ENCODE measurements at regions not wholly inside any gene's neighbourhood (a gene's known extent, or its start where the extent isn't known, plus 50 kb on each side); places are given as distances from the start of the nearest gene placed in this dataset.
"Not testable (repeated sequence)": the region's sequence is repeated elsewhere in the genome, so short reads cannot be mapped to it uniquely, and the experiment has no call there.

GRCh38 chr1:178609015-178609414 lies 96.1 kb downstream of the TEX35 start:
- H3K4me3 ChIP-seq (ENCODE audit: low read length in 3 of 3) = no peak overlapping the region
- no peaks in the 10 kb centered on the region for H3K4me1 ChIP-seq (ENCODE audit: control insufficient read depth in 2 of 3, insufficient read depth in 2 of 3, low read depth in 1 of 3, low read length in 3 of 3)
- intact Hi-C loops (cut with DNase I) = no loop called here
- H3K27me3 ChIP-seq (ENCODE audit: control insufficient read depth, insufficient read depth, low read length) = no peaks in the 10 kb centered on the region
- no peaks in the 10 kb centered on the region for H3K36me3 ChIP-seq (ENCODE audit: control insufficient read depth in 2 of 3, insufficient read depth in 3 of 3, low read length in 3 of 3)
- H3K9ac ChIP-seq (ENCODE audit: low read length in 3 of 3) = no peak overlapping the region
- no peak for TF ChIP-seq CTCF (IDR thresholded peaks at IDR 0.05; ENCODE audit: borderline replicate concordance, extremely low read depth, insufficient read depth)
- no peak for FAIRE-seq
- H3K27ac ChIP-seq (ENCODE audit: low read depth in 2 of 2, low read length in 2 of 2) = no peak overlapping the region
- DNase-seq = no peak
- H3K9me3 ChIP-seq (ENCODE audit: control insufficient read depth in 2 of 3, insufficient read depth in 1 of 3, low read length in 3 of 3) = no peaks in the 10 kb centered on the region

- H3K27ac ChIP-seq (ENCODE audit: low read depth in 2 of 2, low read length in 2 of 2); H3K36me3 ChIP-seq (ENCODE audit: control insufficient read depth in 2 of 3, insufficient read depth in 3 of 3, low read length in 3 of 3); H3K27me3 ChIP-seq (ENCODE audit: control insufficient read depth, insufficient read depth, low read length); H3K4me3 ChIP-seq (ENCODE audit: low read length in 3 of 3); H3K9me3 ChIP-seq (ENCODE audit: control insufficient read depth in 2 of 3, insufficient read depth in 1 of 3, low read length in 3 of 3); H3K4me1 ChIP-seq (ENCODE audit: control insufficient read depth in 2 of 3, insufficient read depth in 2 of 3, low read depth in 1 of 3, low read length in 3 of 3); FAIRE-seq; DNase-seq; H3K9ac ChIP-seq (ENCODE audit: low read length in 3 of 3); intact Hi-C loops (cut with DNase I): not testable (repeated sequence)
These were observed 97.9 kb downstream of the TEX35 start for GRCh38 chr1:178610690-178611410.

- no peak for DNase-seq
- no peak overlapping the region for H3K9ac ChIP-seq (ENCODE audit: low read length in 3 of 3)
- H3K4me1 ChIP-seq (ENCODE audit: control insufficient read depth in 2 of 3, insufficient read depth in 2 of 3, low read depth in 1 of 3, low read length in 3 of 3) = no peaks in the 10 kb centered on the region
- no peak for FAIRE-seq
- intact Hi-C loops (cut with DNase I) = no loop called here
- H3K4me3 ChIP-seq (ENCODE audit: low read length in 3 of 3) = no peak overlapping the region
- H3K36me3 ChIP-seq (ENCODE audit: control insufficient read depth in 2 of 3, insufficient read depth in 3 of 3, low read length in 3 of 3) = no peaks in the 10 kb centered on the region
- H3K9me3 ChIP-seq (ENCODE audit: control insufficient read depth in 2 of 3, insufficient read depth in 1 of 3, low read length in 3 of 3) = no peaks in the 10 kb centered on the region
- no peak for TF ChIP-seq CTCF (IDR thresholded peaks at IDR 0.05; ENCODE audit: borderline replicate concordance, extremely low read depth, insufficient read depth)
- no peaks in the 10 kb centered on the region for H3K27me3 ChIP-seq (ENCODE audit: control insufficient read depth, insufficient read depth, low read length)
- H3K27ac ChIP-seq (ENCODE audit: low read depth in 2 of 2, low read length in 2 of 2) = no peak overlapping the region
These were observed 99.4 kb downstream of the TEX35 start for GRCh38 chr1:178612261-178612660.

- Histone ChIP-seq H3K36me3 (ENCODE audit: control insufficient read depth in 2 of 3, insufficient read depth in 3 of 3, low read length in 3 of 3) (no peaks in the 10 kb centered on the region), H3K9ac (ENCODE audit: low read length in 3 of 3) (no peak overlapping the region), H3K27me3 (ENCODE audit: control insufficient read depth, insufficient read depth, low read length) (no peaks in the 10 kb centered on the region), H3K9me3 (ENCODE audit: control insufficient read depth in 2 of 3, insufficient read depth in 1 of 3, low read length in 3 of 3) (no peaks in the 10 kb centered on the region), H3K4me3 (ENCODE audit: low read length in 3 of 3) (no peak overlapping the region), H3K4me1 (ENCODE audit: control insufficient read depth in 2 of 3, insufficient read depth in 2 of 3, low read depth in 1 of 3, low read length in 3 of 3) (no peaks in the 10 kb centered on the region), H3K27ac (ENCODE audit: low read depth in 2 of 2, low read length in 2 of 2) (no peak overlapping the region)
- no peak for DNase-seq
- FAIRE-seq = no peak
- TF ChIP-seq CTCF (IDR thresholded peaks at IDR 0.05; ENCODE audit: borderline replicate concordance, extremely low read depth, insufficient read depth) = no peak
- intact Hi-C loops (cut with DNase I) = no loop called here
These were observed 100.5 kb downstream of the TEX35 start for GRCh38 chr1:178613271-178613945.

Data from kidney (tissue), 13 donors.